GM12892 (cell line): ENCODE measurements at regions not wholly inside any gene's neighbourhood (a gene's known extent, or its start where the extent isn't known, plus 50 kb on each side); places are given as distances from the start of the nearest gene placed in this dataset.

Experiments
- POLR2A ChIP-seq: IDR thresholded peaks from 2 replicates; pipeline ENCODE4 v1.6.1; 2011; ENCODE audit warnings: low read depth, low read length, control low read depth
- POLR2AphosphoS5 ChIP-seq: IDR thresholded peaks from 2 replicates; pipeline ENCODE4 v1.6.1; 2011; ENCODE audit warnings: low read depth, low read length, control low read depth
- TAF1 ChIP-seq: IDR thresholded peaks from 2 replicates; pipeline ENCODE4 v1.6.1; 2011; ENCODE audit warnings: low read depth, mild to moderate bottlenecking, control low read depth, low read length, borderline replicate concordance

DNA sequence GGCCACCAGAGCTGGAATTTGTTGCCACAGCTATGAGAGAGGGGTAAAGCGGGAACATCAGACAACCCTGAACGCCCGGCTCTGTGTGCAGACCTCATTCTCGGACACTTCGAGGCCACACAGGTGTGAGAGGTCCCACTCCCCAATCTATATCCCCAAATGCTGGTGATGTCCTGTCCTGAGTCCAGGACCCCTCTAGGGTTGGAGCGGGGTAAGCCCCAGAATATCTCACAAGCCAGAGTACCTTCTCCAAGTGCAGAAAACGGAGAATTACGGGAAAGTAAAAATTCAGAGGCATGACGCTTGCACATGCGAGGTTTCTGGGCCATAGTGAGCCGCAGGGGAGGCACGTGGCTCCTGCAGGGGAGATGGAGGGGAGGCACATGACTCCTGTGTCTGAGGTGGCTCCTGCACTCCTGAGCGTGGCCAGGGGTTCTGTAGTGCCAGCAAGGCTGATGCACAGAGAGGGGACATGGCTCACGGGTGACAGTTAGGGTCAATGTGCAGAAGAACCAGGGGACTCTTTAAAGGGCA, 248.0 kb downstream of the RBFOX3 start:
- no peak for TF ChIP-seq POLR2AphosphoS5
- TF ChIP-seq TAF1, result no peak
- TF ChIP-seq POLR2A, result no peak
